IMR-90 (cell line): ENCODE measurements at regions not wholly inside any gene's neighbourhood (a gene's known extent, or its start where the extent isn't known, plus 50 kb on each side); places are given as distances from the start of the nearest gene placed in this dataset.
A peak's percentile ranks its signal among the peaks of the same experiment; 100 is the strongest.

Source experiments
- ATAC-seq: fragments of 200-7000 bp; cut with Tn5 transposase; 2 replicates; pipeline ENCODE4 v1.9.1; 2020; ENCODE audit warnings: low read depth, mild to moderate bottlenecking, moderate library complexity
- BruUV-seq: library from RNA; stranded (reverse); fragments of 400-500 nt; replicated peaks from 2 replicates; lab custom pipeline; 2021; lab: Mats Ljungman, UMichigan
- CTCF ChIA-PET: fragments of 300-600 bp; formaldehyde crosslinking; extraction: SDS; loops from one replicate; lab custom pipeline; 2021; ENCODE audit warnings: antibody characterized with exemption; lab: Yijun Ruan, JAX
- POLR2A ChIA-PET: fragments of 300-600 bp; sonication (Branson Sonifier 250); formaldehyde crosslinking; loops from one replicate; lab custom pipeline; 2022; ENCODE audit warnings: antibody characterized with exemption; ENCODE audit not compliant: unreplicated experiment; lab: Charles Lee
- DNase-seq: peaks from one replicate; pipeline ENCODE4 v3.0.0; 2013
- H2AFZ ChIP-seq: replicated peaks from 2 replicates; pipeline ENCODE3; 2013; ENCODE audit warnings: low read length, mild to moderate bottlenecking; ENCODE audit not compliant: poor library complexity
- H2AK5ac ChIP-seq: 2 replicates; pipeline ENCODE4 v1.6.1; 2013; ENCODE audit warnings: low read depth, low read length, inconsistent platforms
- H2AK9ac ChIP-seq: replicated peaks from 2 replicates; pipeline ENCODE3; 2013; ENCODE audit warnings: mild to moderate bottlenecking, low read depth, low read length, moderate library complexity; ENCODE audit not compliant: poor library complexity
- H2BK120ac ChIP-seq: 2 replicates; pipeline ENCODE4 v1.6.1; 2013; ENCODE audit warnings: low read depth, low read length, inconsistent platforms
- H2BK15ac ChIP-seq: 3 replicates; pipeline ENCODE4 v1.6.1; 2013; ENCODE audit warnings: low read depth, low read length, inconsistent platforms
- H2BK20ac ChIP-seq: 2 replicates; pipeline ENCODE4 v1.6.1; 2013; ENCODE audit warnings: low read depth, mild to moderate bottlenecking, inconsistent platforms, low read length, moderate library complexity
- H2BK5ac ChIP-seq: 2 replicates; pipeline ENCODE4 v1.6.1; 2013; ENCODE audit warnings: mild to moderate bottlenecking, low read depth, low read length, inconsistent platforms; ENCODE audit not compliant: poor library complexity, severe bottlenecking
- H3K14ac ChIP-seq: replicated peaks from 2 replicates; pipeline ENCODE4 v1.6.1; 2013; ENCODE audit warnings: low read depth, low read length, inconsistent platforms
- H3K18ac ChIP-seq: 2 replicates; pipeline ENCODE4 v1.6.1; 2013; ENCODE audit warnings: low read depth, low read length, control low read depth
- H3K23ac ChIP-seq: 2 replicates; pipeline ENCODE4 v1.6.1; 2013; ENCODE audit warnings: low read depth, low read length, inconsistent platforms
- H3K27ac ChIP-seq: 2 replicates; pipeline ENCODE4 v1.5.1; 2013; ENCODE audit warnings: mild to moderate bottlenecking, control low read depth, low read length; ENCODE audit not compliant: insufficient read depth
- H3K27me3 ChIP-seq: 2 replicates; pipeline ENCODE4 v1.6.1; 2013; ENCODE audit warnings: low read length; ENCODE audit not compliant: control insufficient read depth, insufficient read depth
- H3K36me3 ChIP-seq: 2 replicates; pipeline ENCODE4 v1.6.1; 2013; ENCODE audit warnings: low read length, mixed read lengths; ENCODE audit not compliant: control insufficient read depth, insufficient read depth
- H3K4ac ChIP-seq: 2 replicates; pipeline ENCODE4 v1.6.1; 2013; ENCODE audit warnings: low read depth, low read length, inconsistent platforms
- H3K4me1 ChIP-seq: 2 replicates; pipeline ENCODE4 v1.6.1; 2013; ENCODE audit warnings: low read length, mixed read lengths; ENCODE audit not compliant: control insufficient read depth, insufficient read depth
- H3K4me2 ChIP-seq: 2 replicates; pipeline ENCODE4 v1.6.1; 2013; ENCODE audit warnings: low read depth, mild to moderate bottlenecking, control low read depth, low read length, moderate library complexity
- H3K4me3 ChIP-seq: 2 replicates; pipeline ENCODE4 v1.5.1; 2013; ENCODE audit warnings: low read depth, mild to moderate bottlenecking, control low read depth, low read length, moderate library complexity; ENCODE audit not compliant: insufficient read depth
- H3K56ac ChIP-seq: 2 replicates; pipeline ENCODE4 v1.6.1; 2013; ENCODE audit warnings: low read length, inconsistent platforms; ENCODE audit not compliant: insufficient read depth; ENCODE audit errors: extremely low read depth
- H3K79me1 ChIP-seq, 2 experiments: 2 replicates each; pipeline ENCODE4 v1.6.1; 2013; ENCODE audit warnings: low read length in 2 of 2, inconsistent platforms in 1 of 2, low read depth in 1 of 2
- H3K9ac ChIP-seq: 2 replicates; pipeline ENCODE4 v1.6.1; 2013; ENCODE audit warnings: low read depth, low read length, control low read depth
- H3K9me1 ChIP-seq: 2 replicates; pipeline ENCODE4 v1.6.1; 2013; ENCODE audit warnings: low read length, inconsistent platforms; ENCODE audit not compliant: insufficient read depth
- H3K9me3 ChIP-seq: 2 replicates; pipeline ENCODE4 v1.6.1; 2013; ENCODE audit warnings: low read length; ENCODE audit not compliant: control insufficient read depth, insufficient read depth
- H4K20me1 ChIP-seq: 2 replicates; pipeline ENCODE4 v1.6.1; 2013; ENCODE audit warnings: low read length, inconsistent platforms; ENCODE audit not compliant: insufficient read depth
- H4K5ac ChIP-seq: 2 replicates; pipeline ENCODE4 v1.6.1; 2013; ENCODE audit warnings: mild to moderate bottlenecking, low read depth, low read length, control low read depth
- H4K8ac ChIP-seq, 2 experiments: 2 replicates each; pipeline ENCODE4 v1.6.1; 2013; ENCODE audit warnings: low read depth in 2 of 2, low read length in 2 of 2, control low read depth in 1 of 2, inconsistent platforms in 1 of 2
- H4K91ac ChIP-seq: 2 replicates; pipeline ENCODE4 v1.6.1; 2013; ENCODE audit warnings: low read depth, low read length, inconsistent platforms; ENCODE audit not compliant: insufficient read depth
- CEBPB ChIP-seq: IDR thresholded peaks from 2 replicates; pipeline ENCODE4 v1.6.1; 2012; ENCODE audit warnings: low read depth, low read length, improper control_type of control experiment
- WGBS, 2 experiments: methylation state at CpG; one replicate each; pipeline versions ENCODE4 v1.1.5 to v1.1.7; 2013; ENCODE audit warnings: missing lambda C conversion rate in 2 of 2; ENCODE audit not compliant: insufficient read length in 1 of 2; ENCODE audit errors: extremely low coverage in 2 of 2; 5-methylcytosine and 5-hydroxymethylcytosine counted together
- dilution Hi-C: fragments of 300-500 bp; cut with HindIII; formaldehyde crosslinking; loops from one replicate; pipeline ENCODE4 v1.14.3; 2018; ENCODE audit warnings: low sequenced_read_pairs; ENCODE audit not compliant: unreplicated experiment
- in situ Hi-C: fragments of 300-500 bp; cut with MboI; formaldehyde crosslinking; loops from 3 replicates; pipeline ENCODE4 v1.14.3; 2019; ENCODE audit warnings: low sequenced_read_pairs, inconsistent platforms, mixed read lengths
- intact Hi-C: fragments of 100-400 bp; cut with micrococcal nuclease; formaldehyde crosslinking; loops from 2 replicates; pipeline ENCODE4 v1.10.0; 2022
- TF ChIP-seq, protein P1 (sequence below): conservative IDR thresholded peaks from 2 replicates; pipeline ENCODE4 v1.5.1; 2012; ENCODE audit warnings: mild to moderate bottlenecking, low read depth, low read length, improper control_type of control experiment

DNA sequence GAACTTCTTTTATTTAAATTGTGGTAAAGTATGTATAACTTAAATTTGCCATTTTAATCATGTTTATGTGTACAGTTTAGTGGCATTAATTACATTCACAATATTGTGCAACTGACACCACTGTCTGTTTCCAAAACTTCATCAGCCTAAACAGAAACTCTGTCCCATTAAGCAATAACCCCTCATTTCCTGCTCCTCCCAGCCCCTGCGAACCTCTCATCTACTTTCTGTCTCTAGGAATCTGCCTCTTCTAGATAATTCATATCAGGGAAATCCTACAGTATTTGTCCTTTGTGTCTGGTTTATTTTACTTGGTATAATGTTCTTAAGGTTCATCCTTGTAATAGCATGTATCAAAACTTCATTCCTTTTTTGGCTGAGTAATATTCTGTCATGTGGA, 75.1 kb downstream of the BOLA3 start:
- no peak overlapping the region for H3K4ac ChIP-seq
- no peak overlapping the region for H3K14ac ChIP-seq
- no peaks in the 10 kb centered on the region for H4K20me1 ChIP-seq
- CTCF ChIA-PET = no interaction called here
- no peak overlapping the region for H2BK15ac ChIP-seq
- no peak for DNase-seq
- BruUV-seq = no TSS peak
- ATAC-seq = no peak
- H3K4me3 ChIP-seq = no peak overlapping the region
- no peak overlapping the region for H2AK5ac ChIP-seq
- H3K4me1 ChIP-seq = no peaks in the 10 kb centered on the region
- no peak overlapping the region for H3K9ac ChIP-seq
- in situ Hi-C loops = no loop called here
- H3K27ac ChIP-seq = no peak overlapping the region
- no peak overlapping the region for H4K91ac ChIP-seq
- WGBS, 2 experiments = no CpG with 5 or more reads among the region's 1 CpG
- POLR2A ChIA-PET = no interaction called here
- H3K23ac ChIP-seq = no peak overlapping the region
- H4K5ac ChIP-seq = no peak overlapping the region
- no peak overlapping the region for H2BK20ac ChIP-seq
- no peak overlapping the region for H2AK9ac ChIP-seq
- H3K56ac ChIP-seq = no peak overlapping the region
- 0 out of 2 replicates have a peak, but pooled peaks cover 3% of the 10 kb centered on the region for H3K9me1 ChIP-seq
- H2BK120ac ChIP-seq = no peak overlapping the region
- H4K8ac ChIP-seq = no peak overlapping the region
- H2BK5ac ChIP-seq = no peak overlapping the region
- no peak overlapping the region for H2AFZ ChIP-seq
- intact Hi-C loops = no loop called here
- no peak overlapping the region for H3K4me2 ChIP-seq
- no peaks in the 10 kb centered on the region for H3K27me3 ChIP-seq
- TF ChIP-seq, protein P1, sequence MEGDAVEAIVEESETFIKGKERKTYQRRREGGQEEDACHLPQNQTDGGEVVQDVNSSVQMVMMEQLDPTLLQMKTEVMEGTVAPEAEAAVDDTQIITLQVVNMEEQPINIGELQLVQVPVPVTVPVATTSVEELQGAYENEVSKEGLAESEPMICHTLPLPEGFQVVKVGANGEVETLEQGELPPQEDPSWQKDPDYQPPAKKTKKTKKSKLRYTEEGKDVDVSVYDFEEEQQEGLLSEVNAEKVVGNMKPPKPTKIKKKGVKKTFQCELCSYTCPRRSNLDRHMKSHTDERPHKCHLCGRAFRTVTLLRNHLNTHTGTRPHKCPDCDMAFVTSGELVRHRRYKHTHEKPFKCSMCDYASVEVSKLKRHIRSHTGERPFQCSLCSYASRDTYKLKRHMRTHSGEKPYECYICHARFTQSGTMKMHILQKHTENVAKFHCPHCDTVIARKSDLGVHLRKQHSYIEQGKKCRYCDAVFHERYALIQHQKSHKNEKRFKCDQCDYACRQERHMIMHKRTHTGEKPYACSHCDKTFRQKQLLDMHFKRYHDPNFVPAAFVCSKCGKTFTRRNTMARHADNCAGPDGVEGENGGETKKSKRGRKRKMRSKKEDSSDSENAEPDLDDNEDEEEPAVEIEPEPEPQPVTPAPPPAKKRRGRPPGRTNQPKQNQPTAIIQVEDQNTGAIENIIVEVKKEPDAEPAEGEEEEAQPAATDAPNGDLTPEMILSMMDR = no peak
- peak; percentile 71; the same call in 1 of the 2 replicates for TF ChIP-seq CEBPB
- no peak overlapping the region for H3K18ac ChIP-seq
- peaks cover 15 to 16% of the 10 kb centered on the region in 2 experiments for H3K79me1 ChIP-seq
- dilution Hi-C loops = no loop called here
- H3K9me3 ChIP-seq = no peaks in the 10 kb centered on the region
- H3K36me3 ChIP-seq = peaks cover 2% of the 10 kb centered on the region; the same call in 1 of the 2 replicates
